OCI-M1 (cell line): ENCODE measurements at regions not wholly inside any gene's neighbourhood (a gene's known extent, or its start where the extent isn't known, plus 50 kb on each side); places are given as distances from the start of the nearest gene placed in this dataset.

Experiments
- DNase-seq: peaks from one replicate; lab custom pipeline; 2025; lab: John Stamatoyannopoulos, UW

DNA sequence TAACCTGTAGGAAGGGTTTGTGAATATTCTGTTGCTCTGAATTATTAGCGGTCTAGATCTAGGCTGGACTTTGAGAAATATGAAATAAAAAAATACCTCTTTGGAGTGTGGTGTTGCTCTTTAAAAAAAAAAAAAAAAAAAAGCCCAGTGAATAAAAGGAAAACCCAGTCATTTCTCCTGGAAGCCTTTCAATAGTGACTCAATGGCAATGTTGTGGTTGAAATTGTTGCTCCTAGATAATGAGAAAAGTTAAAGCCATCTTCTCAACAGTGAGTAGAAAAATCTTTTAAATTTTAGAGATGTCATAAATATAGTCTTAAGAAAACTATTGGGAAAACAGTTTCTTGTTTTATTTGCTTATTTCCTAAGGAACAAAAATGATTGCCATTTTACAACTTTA lies 135.3 kb downstream of the RFC3 start:
- DNase-seq = peak; percentile 19

- DNase-seq = no peak
Measured at GRCh38 chr13:33953781-33954180, 135.8 kb downstream of the RFC3 start.

DNA sequence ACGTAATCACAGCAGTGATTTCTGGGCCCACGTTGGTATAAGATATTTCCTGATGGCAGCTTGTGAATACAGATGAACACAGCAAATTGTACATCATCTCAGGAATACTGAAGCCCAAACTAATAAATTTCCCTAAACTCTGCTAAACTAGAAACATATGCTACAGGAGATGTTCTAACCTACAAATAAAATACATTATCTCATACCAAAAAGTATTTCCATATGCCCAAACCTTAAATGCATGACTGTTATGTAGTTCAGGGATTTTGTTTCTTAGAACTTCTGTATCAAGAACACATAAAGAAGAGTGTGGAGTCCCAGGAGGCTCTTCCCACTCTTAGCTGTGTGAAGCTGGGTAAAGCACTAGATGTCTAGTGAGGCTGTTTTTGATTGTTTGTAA lies 138.4 kb downstream of the RFC3 start:
- no peak for DNase-seq

DNA sequence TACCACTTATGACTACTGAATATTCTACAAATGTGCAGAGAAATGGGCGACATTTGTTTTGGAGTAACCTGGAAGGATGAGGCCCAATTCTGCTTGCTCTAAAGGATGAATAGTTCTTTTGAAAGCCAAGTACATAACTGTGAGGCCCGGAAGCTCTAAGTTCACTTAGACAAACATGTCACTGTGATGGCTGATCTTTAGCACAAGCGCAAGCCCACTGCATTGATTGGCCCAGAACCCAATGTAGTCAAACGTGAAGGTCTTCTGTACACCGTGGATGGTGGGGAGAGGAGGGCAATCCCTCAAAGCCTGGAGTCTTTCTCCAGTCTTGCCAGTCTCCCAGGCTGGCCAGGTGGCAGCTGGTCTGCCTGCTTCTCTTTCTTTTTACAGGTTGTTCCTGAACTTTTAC lies 139.6 kb downstream of the RFC3 start:
- DNase-seq = no peak

- no peak for DNase-seq
Measured at GRCh38 chr13:33958964-33959363, 141.0 kb downstream of the RFC3 start.

GRCh38 chr13:33963134-33963533 lies 145.2 kb downstream of the RFC3 start:
- no peak for DNase-seq

DNA sequence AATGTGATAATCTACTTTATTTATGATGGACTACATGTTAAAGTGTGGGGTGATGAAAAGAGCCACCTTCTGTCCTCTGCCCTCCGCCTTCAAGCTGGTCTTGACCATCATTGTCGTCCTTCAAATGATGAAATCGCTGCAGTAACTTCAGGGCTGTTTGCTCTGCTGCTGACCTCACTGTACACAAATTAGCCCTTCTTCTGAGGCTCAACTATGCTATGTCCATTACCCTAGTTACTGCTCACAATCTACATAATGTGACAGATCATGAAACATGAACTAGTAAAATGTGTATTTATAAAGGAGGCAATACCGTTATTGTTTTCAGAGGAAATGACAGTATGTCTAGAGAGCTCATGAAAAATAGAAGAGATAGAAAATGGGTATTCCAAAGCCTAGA lies 145.9 kb downstream of the RFC3 start:
- DNase-seq = no peak

DNA sequence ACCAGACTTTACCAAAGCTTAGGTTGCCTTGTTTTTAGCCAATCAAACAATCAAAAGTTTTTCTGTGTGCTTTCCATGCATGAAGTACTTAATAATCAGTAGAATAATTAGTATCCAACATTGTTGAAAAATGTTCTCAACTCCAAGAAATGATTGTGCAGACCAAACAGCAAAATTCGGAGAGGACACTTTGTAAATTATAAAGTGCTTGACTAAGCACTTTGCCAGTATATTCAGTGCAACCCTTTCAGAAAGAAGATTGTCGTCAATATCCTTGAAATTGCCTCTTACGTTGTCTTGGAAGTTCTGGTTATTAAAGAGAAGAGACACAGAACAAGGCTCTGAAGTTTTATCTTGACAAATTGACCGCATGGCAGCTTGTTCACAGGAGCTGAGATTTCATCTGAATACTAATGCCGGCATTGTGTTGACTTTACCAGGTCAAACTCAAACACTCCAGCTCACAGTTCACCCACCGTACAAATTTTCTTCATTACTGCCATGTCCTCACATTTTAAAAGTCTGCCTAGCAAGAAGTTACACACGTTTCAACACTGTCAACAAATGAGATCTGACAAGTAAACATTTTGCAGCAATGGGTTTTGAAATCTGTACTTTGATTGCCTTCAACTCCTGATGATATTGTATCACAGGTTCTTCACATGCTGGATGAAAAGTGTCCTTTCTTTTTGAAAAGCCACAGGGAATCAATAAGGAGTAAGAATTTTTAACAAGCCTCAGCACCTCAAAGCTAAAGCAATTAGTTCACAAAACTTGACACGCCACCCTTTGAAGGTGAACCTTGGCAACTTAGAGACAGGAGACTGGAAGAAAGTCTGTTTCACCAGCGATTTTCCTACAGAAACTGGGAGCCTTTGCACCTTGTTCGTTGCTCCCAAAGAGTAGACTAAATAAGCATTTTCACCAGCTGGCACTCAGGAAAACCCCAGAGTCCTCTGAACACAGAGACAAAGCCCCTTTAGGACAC lies 150.9 kb downstream of the RFC3 start:
- no peak for DNase-seq

GRCh38 chr13:33970746-33971561 lies 153.0 kb downstream of the RFC3 start:
- no peak for DNase-seq

DNA sequence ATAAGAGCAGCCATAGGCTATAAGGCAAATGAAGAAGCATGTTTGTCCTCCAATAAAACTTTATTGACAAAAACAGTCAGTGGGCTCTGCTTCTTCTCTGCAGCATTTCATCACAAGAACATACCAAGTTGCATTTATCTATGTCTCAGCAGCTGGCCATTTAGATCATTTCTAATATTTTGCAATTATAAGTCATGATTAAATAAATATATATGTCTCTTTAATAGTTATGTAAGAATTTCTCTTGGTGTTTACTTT lies 153.5 kb downstream of the RFC3 start:
- DNase-seq = no peak

DNA sequence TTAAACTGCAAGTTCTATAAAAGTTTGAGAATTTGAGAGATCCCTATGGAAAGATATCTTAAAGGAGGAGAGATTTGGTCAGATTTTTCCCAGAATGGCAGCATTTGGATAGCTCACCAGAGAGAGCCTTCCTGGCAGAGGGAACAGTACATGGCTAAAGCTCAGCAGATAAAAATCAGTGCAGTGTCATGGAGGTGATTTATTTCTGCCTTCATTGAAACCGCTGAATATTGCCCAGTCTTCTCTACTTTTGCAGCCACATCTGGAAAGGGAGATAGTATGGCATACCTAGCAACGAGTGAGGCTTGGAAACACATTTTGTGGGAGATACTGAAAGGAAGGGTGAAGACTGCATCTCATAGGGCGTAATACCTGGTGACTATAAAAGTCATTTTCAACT lies 155.2 kb downstream of the RFC3 start:
- peak; percentile 60 for DNase-seq

DNA sequence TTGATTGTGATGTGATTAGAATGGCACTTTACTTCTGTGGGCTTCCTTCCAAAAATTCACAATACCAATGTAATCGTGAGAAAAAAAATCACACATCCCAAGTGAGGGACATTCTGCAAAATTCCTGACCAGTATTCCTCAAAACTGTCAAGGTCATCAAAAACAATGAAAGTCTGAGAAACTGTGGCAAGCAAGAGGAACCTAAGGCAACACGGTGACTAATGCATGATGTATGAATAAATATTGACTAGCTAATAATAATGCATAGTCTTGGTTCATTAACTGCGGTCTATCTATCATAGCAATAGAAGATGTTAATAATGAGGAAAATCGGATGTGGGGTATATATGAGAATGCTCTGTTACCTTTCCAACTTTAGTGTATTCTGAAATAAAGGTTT lies 159.0 kb downstream of the RFC3 start:
- no peak for DNase-seq

DNA sequence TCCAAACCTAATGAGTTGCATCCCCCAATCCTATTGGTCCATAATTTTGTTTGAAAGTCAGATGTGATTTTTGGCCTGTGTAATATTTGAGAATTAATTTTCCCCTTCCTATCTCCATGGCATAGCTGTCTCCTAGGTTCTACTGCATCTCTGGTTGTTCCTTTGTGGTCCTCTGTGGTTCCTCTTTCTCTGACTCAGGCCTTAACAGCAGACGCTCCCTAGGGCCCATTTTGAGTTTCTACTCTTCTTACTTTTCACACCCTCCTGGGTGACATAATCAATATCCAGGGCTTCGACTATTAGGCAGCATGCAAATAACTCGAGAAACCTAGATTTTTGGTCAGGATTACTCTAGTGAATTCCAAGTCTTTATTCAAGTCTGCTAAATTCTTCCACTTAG lies 160.7 kb downstream of the RFC3 start:
- DNase-seq = no peak

DNA sequence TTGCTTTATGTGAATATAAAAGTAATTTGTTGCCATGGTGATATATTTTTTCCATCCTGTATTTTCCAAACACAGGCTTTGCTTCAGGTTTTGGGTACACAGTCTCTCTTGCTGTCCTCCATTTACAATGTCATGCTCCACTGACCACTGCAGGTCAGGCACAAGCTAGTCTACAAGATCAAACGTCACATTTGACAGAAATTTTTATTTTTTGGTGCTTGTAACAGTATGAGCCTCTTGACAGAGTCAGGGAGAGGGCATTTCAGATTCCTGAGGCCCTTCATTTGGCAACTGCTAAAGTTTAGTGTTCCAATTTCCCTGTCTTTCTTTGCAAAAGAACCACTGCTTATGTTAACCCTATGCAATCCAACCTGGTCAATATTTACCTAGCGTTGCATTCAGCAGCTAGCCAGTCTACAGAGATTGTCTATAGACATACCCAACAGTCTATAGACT lies 175.0 kb downstream of the RFC3 start:
- no peak for DNase-seq

DNA sequence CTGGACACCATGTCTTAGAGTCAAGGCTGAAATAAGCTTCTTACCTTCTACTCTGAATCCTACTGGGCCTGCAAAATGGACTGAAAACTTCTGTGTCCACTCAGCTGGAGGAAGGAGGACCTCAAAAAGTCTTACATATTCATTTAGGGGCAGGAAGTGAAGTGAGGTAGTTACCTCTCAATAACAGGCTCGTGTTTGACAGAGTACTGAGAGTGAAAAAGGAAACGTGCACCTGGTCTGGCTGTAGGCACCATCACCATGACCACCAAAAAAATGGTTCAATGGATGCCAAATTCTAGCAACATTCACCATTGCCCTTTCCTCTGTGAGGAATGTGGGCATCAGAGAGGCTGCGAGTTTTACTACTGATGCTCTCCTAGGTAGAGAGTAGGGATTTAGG lies 176.2 kb downstream of the RFC3 start:
- DNase-seq = no peak

- DNase-seq = no peak
Measured at GRCh38 chr13:33994826-33995502, 177.0 kb downstream of the RFC3 start.

GRCh38 chr13:33996636-33997035 lies 178.7 kb downstream of the RFC3 start:
- DNase-seq = no peak

GRCh38 chr13:33997574-33997973 lies 179.6 kb downstream of the RFC3 start:
- DNase-seq = no peak

- DNase-seq = no peak
Measured at GRCh38 chr13:33999811-34000605, 182.1 kb downstream of the RFC3 start.

- DNase-seq = no peak
Measured at GRCh38 chr13:34000955-34001354, 183.0 kb downstream of the RFC3 start.

DNA sequence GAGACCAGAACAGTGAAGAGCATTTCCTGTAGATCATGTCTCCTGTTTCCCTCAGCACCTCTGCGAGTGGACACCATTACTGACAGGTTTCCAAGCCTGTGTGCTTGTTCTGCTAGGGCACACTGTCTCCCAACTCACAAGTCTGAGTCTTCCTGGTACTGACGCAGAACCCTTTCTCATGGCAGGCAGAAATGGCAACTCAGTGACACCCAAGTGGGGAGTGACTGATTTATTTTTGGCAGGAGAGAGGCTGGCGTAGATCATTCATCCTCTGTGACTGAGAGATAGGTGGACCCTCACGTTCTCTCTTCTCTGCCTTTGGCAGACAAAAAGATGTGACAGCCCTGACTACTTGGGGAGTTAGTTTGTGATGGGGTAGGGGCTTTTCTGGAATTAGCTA lies 183.4 kb downstream of the RFC3 start:
- no peak for DNase-seq

GRCh38 chr13:34002141-34002540 lies 184.2 kb downstream of the RFC3 start:
- DNase-seq = no peak
